SU-DHL-6 (cell line): ENCODE measurements at regions not wholly inside any gene's neighbourhood (a gene's known extent, or its start where the extent isn't known, plus 50 kb on each side); places are given as distances from the start of the nearest gene placed in this dataset.
A peak's percentile ranks its signal among the peaks of the same experiment; 100 is the strongest.

Experiments
- H2AFZ ChIP-seq: fragments of 200-600 bp; sonication (generic); 2 replicates; pipeline ENCODE4 v1.6.1; 2014; ENCODE audit warnings: low read depth, mild to moderate bottlenecking, moderate library complexity, mixed read lengths, antibody characterized with exemption, low read length; ENCODE audit not compliant: severe bottlenecking
- H3F3A ChIP-seq: fragments of 200-600 bp; shearing (Covaris generic); 2 replicates; pipeline ENCODE4 v1.6.0; 2016; ENCODE audit warnings: antibody characterized with exemption, mild to moderate bottlenecking; ENCODE audit not compliant: insufficient read depth
- H3K27ac ChIP-seq: fragments of 200-600 bp; sonication (generic); 2 replicates; pipeline ENCODE4 v1.5.1; 2016; ENCODE audit warnings: low read depth, mild to moderate bottlenecking, low read length, moderate library complexity, mixed read lengths
- H3K27me3 ChIP-seq: fragments of 200-600 bp; sonication (generic), shearing (Covaris generic); 2 replicates; pipeline ENCODE4 v1.6.0; 2014; ENCODE audit warnings: mild to moderate bottlenecking, low read length
- H3K36me3 ChIP-seq: fragments of 200-600 bp; sonication (generic); 2 replicates; pipeline ENCODE4 v1.6.1; 2014; ENCODE audit warnings: mild to moderate bottlenecking, low read length, mixed read lengths
- H3K4me2 ChIP-seq: fragments of 300-600, 200-600 bp; shearing (Covaris generic), sonication (generic); 2 replicates; pipeline ENCODE4 v1.6.0; 2014; ENCODE audit warnings: low read length, low read depth, mild to moderate bottlenecking; ENCODE audit not compliant: poor library complexity, severe bottlenecking
- H3K4me3 ChIP-seq: fragments of 200-600 bp; sonication (generic); 2 replicates; pipeline ENCODE4 v1.5.1; 2014; ENCODE audit warnings: antibody characterized with exemption, low read length, mild to moderate bottlenecking, mixed read lengths; ENCODE audit not compliant: insufficient read depth, poor library complexity, severe bottlenecking
- H3K79me2 ChIP-seq: fragments of 200-600 bp; sonication (generic); 2 replicates; pipeline ENCODE4 v1.6.1; 2014; ENCODE audit warnings: mild to moderate bottlenecking, low read length, moderate library complexity; ENCODE audit not compliant: insufficient read depth
- H3K9ac ChIP-seq: fragments of 200-600 bp; sonication (generic); 2 replicates; pipeline ENCODE4 v1.7.0; 2014; ENCODE audit warnings: mild to moderate bottlenecking, low read length
- H3K9me2 ChIP-seq: fragments of 200-600 bp; sonication (generic); replicated peaks from 2 replicates; pipeline ENCODE4 v1.6.1; 2014; ENCODE audit warnings: low read length; ENCODE audit not compliant: insufficient read depth
- H3K9me3 ChIP-seq: fragments of 200-600 bp; sonication (generic); 2 replicates; pipeline ENCODE4 v1.6.1; 2014; ENCODE audit warnings: low read length, mixed read lengths; ENCODE audit not compliant: insufficient read depth
- H4K20me1 ChIP-seq: fragments of 200-600 bp; sonication (generic); 2 replicates; pipeline ENCODE4 v1.6.1; 2014; ENCODE audit warnings: low read depth, mild to moderate bottlenecking, antibody characterized with exemption, low read length, moderate library complexity, mixed read lengths
- CTCF ChIP-seq: fragments of 200-600 bp; sonication (generic); IDR thresholded peaks from one replicate; pipeline ENCODE4 v1.5.1; 2017; ENCODE audit warnings: antibody characterized with exemption, mild to moderate bottlenecking, low read length, moderate library complexity; ENCODE audit not compliant: insufficient read depth, poor library complexity, severe bottlenecking
- EZH2phosphoT487 ChIP-seq: fragments of 200-600 bp; sonication (generic), shearing (Covaris generic); conservative IDR thresholded peaks from 2 replicates; pipeline ENCODE4 v1.6.1; 2018; ENCODE audit warnings: mild to moderate bottlenecking, antibody characterized with exemption, low read length, moderate library complexity, mixed read lengths

DNA sequence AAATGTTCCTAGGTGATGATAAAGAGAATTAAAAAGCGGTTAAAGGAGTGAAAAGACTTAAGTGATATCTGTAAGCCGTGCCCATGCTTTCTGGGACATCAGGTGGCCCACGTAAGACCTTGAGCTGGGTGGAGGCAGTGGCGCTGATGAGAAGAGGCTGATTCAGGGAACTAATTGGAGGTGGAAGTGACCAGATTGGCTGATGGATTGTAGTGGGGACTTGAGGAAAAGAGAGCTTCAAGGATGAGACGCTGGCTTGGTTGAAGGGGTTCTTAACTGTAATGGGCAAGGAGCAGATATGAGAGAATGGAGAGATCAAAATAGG is 69.1 kb upstream of the EP300 start:
- no peak for TF ChIP-seq CTCF
- no peak for TF ChIP-seq EZH2phosphoT487
- H3K79me2 ChIP-seq: no peaks in the 10 kb centered on the region
- H3K27me3 ChIP-seq: no peaks in the 10 kb centered on the region
- no peak overlapping the region for H3K4me2 ChIP-seq
- no peaks in the 10 kb centered on the region for H3K36me3 ChIP-seq
- peaks cover 15% of the 10 kb centered on the region for H3F3A ChIP-seq
- no peaks in the 10 kb centered on the region for H4K20me1 ChIP-seq
- no peak overlapping the region for H2AFZ ChIP-seq
- no peak overlapping the region for H3K4me3 ChIP-seq
- H3K9me3 ChIP-seq: no peaks in the 10 kb centered on the region
- H3K9me2 ChIP-seq: no peaks in the 10 kb centered on the region
- no peak overlapping the region for H3K9ac ChIP-seq
- 0 out of 2 replicates have a peak overlapping the region, but pooled peaks have one; percentile 63 for H3K27ac ChIP-seq

GRCh38 chr22:41028841-41029240 is 63.6 kb upstream of the EP300 start:
- Histone ChIP-seq H4K20me1 (no peaks in the 10 kb centered on the region), H3F3A (no peaks in the 10 kb centered on the region), H3K27me3 (no peaks in the 10 kb centered on the region), H3K9me2 (no peaks in the 10 kb centered on the region), H3K27ac (no peak overlapping the region), H3K79me2 (no peaks in the 10 kb centered on the region), H3K4me2 (no peak overlapping the region), H2AFZ (no peak overlapping the region), H3K36me3 (no peaks in the 10 kb centered on the region), H3K9ac (no peak overlapping the region), H3K4me3 (no peak overlapping the region), H3K9me3 (no peaks in the 10 kb centered on the region)
- TF ChIP-seq CTCF: no peak
- TF ChIP-seq EZH2phosphoT487: no peak

- no peak for TF ChIP-seq EZH2phosphoT487
- no peak for TF ChIP-seq CTCF
- Histone ChIP-seq H3K27me3 (no peaks in the 10 kb centered on the region), H3K9me2 (no peaks in the 10 kb centered on the region), H3K9me3 (no peaks in the 10 kb centered on the region), H3K9ac (no peak overlapping the region), H3K27ac (no peak overlapping the region), H2AFZ (no peak overlapping the region), H4K20me1 (no peaks in the 10 kb centered on the region), H3K79me2 (no peaks in the 10 kb centered on the region), H3F3A (no peaks in the 10 kb centered on the region), H3K4me3 (no peak overlapping the region), H3K4me2 (no peak overlapping the region), H3K36me3 (no peaks in the 10 kb centered on the region)
Measured at GRCh38 chr22:41030891-41031290, 61.5 kb upstream of the EP300 start.

DNA sequence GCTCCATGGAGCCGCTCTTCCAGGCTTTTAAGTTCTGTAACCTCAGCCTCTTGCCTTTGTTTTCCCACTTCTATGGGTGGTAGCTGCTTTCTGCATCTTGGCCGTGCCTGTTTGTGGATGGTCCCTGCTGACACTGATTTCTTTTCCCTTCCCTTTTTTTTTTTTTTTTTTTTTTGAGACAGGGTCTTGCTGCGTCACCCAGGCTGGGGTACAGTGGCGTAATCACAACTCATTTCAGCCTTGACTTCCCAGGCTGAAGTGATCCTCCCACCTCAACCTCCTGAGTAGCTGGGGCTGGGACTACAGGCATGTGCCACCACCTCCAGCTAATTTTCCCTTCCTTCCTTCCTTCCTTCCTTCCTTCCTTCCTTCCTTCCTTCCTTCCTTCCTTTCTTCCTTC is 57.7 kb upstream of the EP300 start:
- H3K27ac ChIP-seq: no peak overlapping the region
- no peaks in the 10 kb centered on the region for H3K79me2 ChIP-seq
- no peak overlapping the region for H3K4me3 ChIP-seq
- H3K9me3 ChIP-seq: no peaks in the 10 kb centered on the region
- TF ChIP-seq EZH2phosphoT487 (no peak), CTCF (no peak)
- H3F3A ChIP-seq: no peaks in the 10 kb centered on the region
- no peaks in the 10 kb centered on the region for H3K36me3 ChIP-seq
- no peak overlapping the region for H3K4me2 ChIP-seq
- no peaks in the 10 kb centered on the region for H3K9me2 ChIP-seq
- no peak overlapping the region for H3K9ac ChIP-seq
- no peaks in the 10 kb centered on the region for H4K20me1 ChIP-seq
- H2AFZ ChIP-seq: no peak overlapping the region
- H3K27me3 ChIP-seq: no peaks in the 10 kb centered on the region
